ENCODE measurements at regions not wholly inside any gene's neighbourhood (a gene's known extent, or its start where the extent isn't known, plus 50 kb on each side); places are given as distances from the start of the nearest gene placed in this dataset.

DNA sequence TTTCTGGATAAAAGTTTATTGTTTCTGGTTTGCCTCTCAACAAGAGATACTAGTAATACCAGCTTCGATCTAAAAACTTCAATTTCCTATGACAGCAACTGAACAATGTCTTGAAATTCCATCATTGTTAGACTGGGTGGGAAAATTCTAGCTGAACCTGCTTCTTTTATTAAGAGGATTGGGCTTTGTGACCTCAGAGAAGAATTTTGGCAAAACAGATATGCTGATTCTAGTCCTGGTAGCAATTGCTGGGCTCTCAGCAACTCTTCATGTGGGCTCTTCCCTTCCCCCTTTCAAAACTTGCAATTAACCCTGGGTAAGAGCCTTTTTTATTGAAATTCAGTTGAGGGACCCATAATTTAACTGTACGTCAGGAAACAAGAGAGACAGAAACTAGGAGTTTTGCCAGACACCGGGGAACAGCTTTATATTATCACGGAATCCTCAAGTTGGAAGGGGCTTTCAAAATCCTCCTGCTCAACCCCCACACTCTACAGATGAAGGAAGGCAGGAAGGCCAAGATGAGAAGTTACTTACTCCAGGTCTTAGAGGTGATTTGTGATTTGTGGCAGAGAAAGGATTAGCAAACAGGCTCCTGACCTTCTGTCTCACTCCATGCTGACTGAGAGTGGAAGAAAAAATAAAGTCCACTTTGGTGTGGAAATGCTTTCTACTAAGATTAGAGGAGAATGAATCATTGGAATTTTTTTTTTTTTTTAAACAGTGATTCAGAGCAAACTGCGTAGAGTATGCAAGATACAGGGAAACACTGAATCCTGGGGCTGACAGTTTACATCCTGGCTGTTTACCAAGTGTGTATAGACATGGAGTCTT, 239.0 kb upstream of the ATP2B1 start:
- Histone ChIP-seq H3K27me3 (no peaks in the 10 kb centered on the region), H3K4me3 (no peak overlapping the region), H3K36me3 (no peaks in the 10 kb centered on the region), H3K27ac (peak overlapping the region; percentile 66), H3K4me1 (peaks cover 40% of the 10 kb centered on the region), H3K9me3 (no peaks in the 10 kb centered on the region)
- DNase-seq (ENCODE audit: extremely low spot score in 2 of 2), result no peak
- TF ChIP-seq, protein P1, sequence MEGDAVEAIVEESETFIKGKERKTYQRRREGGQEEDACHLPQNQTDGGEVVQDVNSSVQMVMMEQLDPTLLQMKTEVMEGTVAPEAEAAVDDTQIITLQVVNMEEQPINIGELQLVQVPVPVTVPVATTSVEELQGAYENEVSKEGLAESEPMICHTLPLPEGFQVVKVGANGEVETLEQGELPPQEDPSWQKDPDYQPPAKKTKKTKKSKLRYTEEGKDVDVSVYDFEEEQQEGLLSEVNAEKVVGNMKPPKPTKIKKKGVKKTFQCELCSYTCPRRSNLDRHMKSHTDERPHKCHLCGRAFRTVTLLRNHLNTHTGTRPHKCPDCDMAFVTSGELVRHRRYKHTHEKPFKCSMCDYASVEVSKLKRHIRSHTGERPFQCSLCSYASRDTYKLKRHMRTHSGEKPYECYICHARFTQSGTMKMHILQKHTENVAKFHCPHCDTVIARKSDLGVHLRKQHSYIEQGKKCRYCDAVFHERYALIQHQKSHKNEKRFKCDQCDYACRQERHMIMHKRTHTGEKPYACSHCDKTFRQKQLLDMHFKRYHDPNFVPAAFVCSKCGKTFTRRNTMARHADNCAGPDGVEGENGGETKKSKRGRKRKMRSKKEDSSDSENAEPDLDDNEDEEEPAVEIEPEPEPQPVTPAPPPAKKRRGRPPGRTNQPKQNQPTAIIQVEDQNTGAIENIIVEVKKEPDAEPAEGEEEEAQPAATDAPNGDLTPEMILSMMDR (IDR thresholded peaks at IDR 0.05), result no peak
- TF ChIP-seq POLR2A (IDR thresholded peaks at IDR 0.05), result no peak
- TF ChIP-seq POLR2AphosphoS5 (IDR thresholded peaks at IDR 0.05; ENCODE audit: insufficient read depth in 1 of 2, low read depth in 1 of 2), result peak in 1 of 2 donors; percentile 85
- intact Hi-C loops (cut with DNase I), result no loop called here

DNA sequence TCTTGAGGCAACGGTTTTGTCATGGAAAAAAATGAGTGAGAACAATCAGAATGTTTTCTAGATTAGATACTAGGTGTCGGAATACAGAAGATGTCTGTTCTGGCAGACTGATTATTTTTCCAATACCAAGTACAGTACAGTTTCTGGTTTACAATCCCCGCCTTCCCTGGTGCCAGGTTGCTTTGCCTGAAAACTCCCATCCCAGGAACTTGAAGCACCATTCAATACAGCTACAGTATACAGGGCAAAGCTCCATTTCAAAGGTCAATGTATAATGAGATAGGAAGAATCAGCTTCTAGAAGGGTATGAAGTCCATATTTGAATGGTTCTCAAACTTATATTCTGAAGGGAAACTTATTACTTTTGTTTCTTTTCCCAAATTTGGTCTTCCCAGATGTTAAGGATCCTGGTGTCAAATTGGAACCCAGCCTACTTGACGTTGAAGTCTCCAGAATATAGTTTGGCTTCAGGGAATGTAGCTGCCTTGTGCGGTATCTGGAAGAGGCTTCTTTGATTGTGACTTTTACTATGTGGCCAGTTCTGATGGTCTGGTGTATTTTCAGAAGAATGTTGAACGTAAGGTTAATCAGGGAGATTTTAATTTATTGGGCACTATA, 238.0 kb upstream of the ATP2B1 start:
- Histone ChIP-seq H3K27me3 (no peaks in the 10 kb centered on the region), H3K4me3 (no peak overlapping the region), H3K4me1 (peaks cover 40% of the 10 kb centered on the region), H3K9me3 (no peaks in the 10 kb centered on the region), H3K36me3 (no peaks in the 10 kb centered on the region), H3K27ac (no peak overlapping the region)
- intact Hi-C loops (cut with DNase I), result no loop called here
- no peak for TF ChIP-seq POLR2A (IDR thresholded peaks at IDR 0.05)
- no peak for DNase-seq (ENCODE audit: extremely low spot score in 2 of 2)

DNA sequence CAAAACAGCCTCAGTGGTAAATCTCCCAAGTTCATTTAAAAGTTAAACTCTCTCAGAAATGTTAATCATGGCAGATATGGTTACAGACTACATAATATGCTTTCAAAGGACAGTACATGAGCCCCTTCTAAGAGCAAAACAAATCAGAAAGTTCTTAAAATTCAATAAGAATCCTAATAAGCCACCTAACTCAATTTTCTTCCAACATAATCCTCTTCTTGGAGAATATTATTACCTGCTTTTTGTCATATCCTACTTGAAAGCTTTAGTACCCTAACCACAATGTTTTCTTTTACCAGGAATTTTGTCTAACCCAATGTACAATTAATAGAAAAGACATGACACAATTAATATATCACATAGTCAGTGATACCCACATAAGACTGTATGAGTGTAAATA, 236.5 kb upstream of the ATP2B1 start:
- TF ChIP-seq POLR2AphosphoS5 (IDR thresholded peaks at IDR 0.05; ENCODE audit: insufficient read depth in 1 of 2, low read depth in 1 of 2) (no peak), POLR2A (IDR thresholded peaks at IDR 0.05) (no peak)
- TF ChIP-seq, protein P1 (IDR thresholded peaks at IDR 0.05), result no peak
- Histone ChIP-seq H3K27me3 (no peaks in the 10 kb centered on the region), H3K9me3 (no peaks in the 10 kb centered on the region), H3K27ac (no peak overlapping the region), H3K4me1 (peaks cover 34% of the 10 kb centered on the region), H3K36me3 (no peaks in the 10 kb centered on the region), H3K4me3 (no peak overlapping the region)
- DNase-seq (ENCODE audit: extremely low spot score in 2 of 2), result no peak
- intact Hi-C loops (cut with DNase I), result no loop called here

DNA sequence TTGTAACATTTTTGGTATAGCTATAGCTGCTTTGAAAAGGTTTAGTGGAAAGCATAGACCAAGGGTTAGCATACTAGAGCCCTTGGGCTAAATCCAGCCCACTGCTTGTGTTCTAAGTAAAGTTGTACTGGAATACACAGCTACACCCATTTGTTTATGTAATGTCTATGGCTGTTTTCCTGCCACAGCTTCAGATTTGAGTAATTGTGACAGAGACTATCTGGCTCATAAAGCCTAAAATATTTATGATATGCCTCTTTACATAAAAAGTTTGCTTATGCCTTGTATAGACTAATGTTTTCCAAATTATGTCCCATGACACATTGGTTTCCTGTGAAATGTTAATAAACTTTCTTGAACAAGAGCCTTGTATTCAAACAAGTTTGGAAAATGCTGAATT, 234.8 kb upstream of the ATP2B1 start:
- Histone ChIP-seq H3K27ac (no peak overlapping the region), H3K27me3 (no peaks in the 10 kb centered on the region), H3K36me3 (no peaks in the 10 kb centered on the region), H3K4me1 (peaks cover 19% of the 10 kb centered on the region), H3K4me3 (no peak overlapping the region), H3K9me3 (no peaks in the 10 kb centered on the region)
- DNase-seq (ENCODE audit: extremely low spot score in 2 of 2), result no peak
- intact Hi-C loops (cut with DNase I), result no loop called here
- no peak for TF ChIP-seq POLR2A (IDR thresholded peaks at IDR 0.05)
- TF ChIP-seq, protein P1 (IDR thresholded peaks at IDR 0.05), result no peak
- no peak for TF ChIP-seq POLR2AphosphoS5 (IDR thresholded peaks at IDR 0.05; ENCODE audit: insufficient read depth in 1 of 2, low read depth in 1 of 2)

DNA sequence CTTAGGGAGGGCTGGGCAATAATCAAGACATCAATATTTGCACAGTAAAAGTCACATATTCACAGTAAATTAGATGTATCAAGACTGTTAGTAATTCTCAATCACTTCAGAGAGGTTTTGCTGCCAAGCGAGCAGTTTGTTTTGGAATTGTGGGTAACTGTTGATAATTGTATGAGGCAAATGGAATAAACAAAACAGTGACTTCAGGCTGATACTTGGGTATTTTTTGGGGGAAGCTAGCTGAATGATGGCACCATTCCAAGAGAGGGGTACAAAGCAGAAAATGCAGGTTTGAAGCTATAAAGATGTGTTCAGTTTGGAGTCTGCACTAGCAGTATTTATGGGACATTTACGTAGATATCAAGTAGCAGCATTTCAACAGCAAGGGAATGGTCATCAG, 232.8 kb upstream of the ATP2B1 start:
- Histone ChIP-seq H3K27ac (no peak overlapping the region), H3K4me1 (no peaks in the 10 kb centered on the region), H3K4me3 (no peak overlapping the region), H3K36me3 (no peaks in the 10 kb centered on the region), H3K27me3 (no peaks in the 10 kb centered on the region), H3K9me3 (no peaks in the 10 kb centered on the region)
- DNase-seq (ENCODE audit: extremely low spot score in 2 of 2), result no peak
- TF ChIP-seq, protein P1 (IDR thresholded peaks at IDR 0.05), result no peak
- TF ChIP-seq POLR2AphosphoS5 (IDR thresholded peaks at IDR 0.05; ENCODE audit: insufficient read depth in 1 of 2, low read depth in 1 of 2) (no peak), POLR2A (IDR thresholded peaks at IDR 0.05) (no peak)
- intact Hi-C loops (cut with DNase I), result no loop called here

Measured in vagina (tissue), 2 donors.